ENCODE measurements at regions not wholly inside any gene's neighbourhood (a gene's known extent, or its start where the extent isn't known, plus 50 kb on each side); places are given as distances from the start of the nearest gene placed in this dataset.

DNA sequence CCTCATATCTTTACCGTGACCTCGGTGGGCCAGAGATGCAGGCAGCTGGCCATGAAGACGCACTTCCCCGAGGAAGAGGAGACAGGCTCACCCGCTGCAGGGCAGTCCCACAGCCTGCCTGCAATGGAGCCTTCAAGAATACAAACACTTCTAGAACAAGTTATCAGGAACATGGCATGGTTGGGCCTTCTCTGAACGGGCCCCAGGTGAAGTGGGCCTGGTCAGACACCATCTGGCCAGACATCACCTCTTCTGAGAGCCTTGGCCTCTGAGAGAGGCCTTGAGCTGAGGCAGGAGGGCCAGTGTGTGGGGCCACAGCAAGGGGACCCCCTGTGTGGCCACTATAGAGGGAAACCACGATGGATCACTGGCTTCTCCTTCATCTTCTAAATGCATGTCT lies 112.4 kb upstream of the GDF10 start:
- Histone ChIP-seq H3K36me3 (ENCODE audit: control insufficient read depth, insufficient read depth, low read length) (no peaks in the 10 kb centered on the region), H3K27ac (ENCODE audit: insufficient read depth, low read length) (no peak overlapping the region), H3K27me3 (ENCODE audit: control insufficient read depth, insufficient read depth, low read length) (no peaks in the 10 kb centered on the region), H3K9me3 (ENCODE audit: control insufficient read depth, insufficient read depth, low read depth, low read length) (no peaks in the 10 kb centered on the region), H3K4me3 (replicated peaks in 1 of 4; ENCODE audit: control extremely low read depth in 1 of 4, insufficient read depth in 1 of 4, low read depth in 3 of 4, low read length in 4 of 4) (no peak overlapping the region), H3K4me2 (ENCODE audit: extremely low read depth, insufficient read depth, low read length) (no peak overlapping the region), H4K20me1 (ENCODE audit: control insufficient read depth, extremely low read depth, insufficient read depth, low read length) (no peaks in the 10 kb centered on the region), H3K9ac (ENCODE audit: insufficient read depth, low read length) (no peak overlapping the region), H2AFZ (ENCODE audit: low read length) (no peak overlapping the region), H3K79me2 (ENCODE audit: control insufficient read depth, insufficient read depth, low read length) (no peaks in the 10 kb centered on the region), H3K4me1 (ENCODE audit: control insufficient read depth, extremely low read depth, insufficient read depth, low read length) (no peaks in the 10 kb centered on the region)
- no peak for TF ChIP-seq EZH2 (IDR thresholded peaks at IDR 0.05; ENCODE audit: low read length, missing control alignments)
- TF ChIP-seq, protein P1, sequence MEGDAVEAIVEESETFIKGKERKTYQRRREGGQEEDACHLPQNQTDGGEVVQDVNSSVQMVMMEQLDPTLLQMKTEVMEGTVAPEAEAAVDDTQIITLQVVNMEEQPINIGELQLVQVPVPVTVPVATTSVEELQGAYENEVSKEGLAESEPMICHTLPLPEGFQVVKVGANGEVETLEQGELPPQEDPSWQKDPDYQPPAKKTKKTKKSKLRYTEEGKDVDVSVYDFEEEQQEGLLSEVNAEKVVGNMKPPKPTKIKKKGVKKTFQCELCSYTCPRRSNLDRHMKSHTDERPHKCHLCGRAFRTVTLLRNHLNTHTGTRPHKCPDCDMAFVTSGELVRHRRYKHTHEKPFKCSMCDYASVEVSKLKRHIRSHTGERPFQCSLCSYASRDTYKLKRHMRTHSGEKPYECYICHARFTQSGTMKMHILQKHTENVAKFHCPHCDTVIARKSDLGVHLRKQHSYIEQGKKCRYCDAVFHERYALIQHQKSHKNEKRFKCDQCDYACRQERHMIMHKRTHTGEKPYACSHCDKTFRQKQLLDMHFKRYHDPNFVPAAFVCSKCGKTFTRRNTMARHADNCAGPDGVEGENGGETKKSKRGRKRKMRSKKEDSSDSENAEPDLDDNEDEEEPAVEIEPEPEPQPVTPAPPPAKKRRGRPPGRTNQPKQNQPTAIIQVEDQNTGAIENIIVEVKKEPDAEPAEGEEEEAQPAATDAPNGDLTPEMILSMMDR (conservative IDR thresholded peaks at IDR 0.05 in 1 of 2, IDR thresholded peaks at IDR 0.05 in 1 of 2; ENCODE audit: low read depth in 1 of 2, low read length in 2 of 2) = no peak
- no peak for DNase-seq (ENCODE audit: low read depth in 2 of 2)

DNA sequence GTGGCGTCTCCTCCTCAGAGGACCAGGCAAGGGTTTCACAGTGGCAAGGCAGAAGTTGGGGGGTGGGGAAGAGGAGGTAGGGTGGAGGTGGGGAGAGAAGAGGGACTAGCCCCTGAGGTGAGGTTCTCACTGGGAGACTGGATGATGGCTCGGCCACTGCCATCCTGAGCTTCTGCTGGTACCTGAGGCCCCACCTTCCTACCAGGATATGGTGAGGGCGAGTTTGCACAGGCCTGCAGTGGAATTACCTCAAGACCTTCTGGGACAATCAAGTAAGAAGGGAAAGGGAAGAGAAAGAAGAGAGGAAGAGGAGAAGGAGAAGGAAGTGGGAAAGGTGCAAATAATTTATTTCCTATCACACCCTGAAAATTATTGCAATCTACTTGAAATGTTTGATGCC lies 111.8 kb upstream of the GDF10 start:
- H3K9ac ChIP-seq (ENCODE audit: insufficient read depth, low read length) = no peak overlapping the region
- H3K27me3 ChIP-seq (ENCODE audit: control insufficient read depth, insufficient read depth, low read length) = no peaks in the 10 kb centered on the region
- no peak overlapping the region for H3K27ac ChIP-seq (ENCODE audit: insufficient read depth, low read length)
- no peak overlapping the region for H2AFZ ChIP-seq (ENCODE audit: low read length)
- no peak overlapping the region for H3K4me2 ChIP-seq (ENCODE audit: extremely low read depth, insufficient read depth, low read length)
- TF ChIP-seq, protein P1 (conservative IDR thresholded peaks at IDR 0.05 in 1 of 2, IDR thresholded peaks at IDR 0.05 in 1 of 2; ENCODE audit: low read depth in 1 of 2, low read length in 2 of 2) = no peak
- no peak for TF ChIP-seq EZH2 (IDR thresholded peaks at IDR 0.05; ENCODE audit: low read length, missing control alignments)
- H3K79me2 ChIP-seq (ENCODE audit: control insufficient read depth, insufficient read depth, low read length) = no peaks in the 10 kb centered on the region
- no peaks in the 10 kb centered on the region for H3K9me3 ChIP-seq (ENCODE audit: control insufficient read depth, insufficient read depth, low read depth, low read length)
- H3K4me3 ChIP-seq (replicated peaks in 1 of 4; ENCODE audit: control extremely low read depth in 1 of 4, insufficient read depth in 1 of 4, low read depth in 3 of 4, low read length in 4 of 4) = no peak overlapping the region
- H3K36me3 ChIP-seq (ENCODE audit: control insufficient read depth, insufficient read depth, low read length) = no peaks in the 10 kb centered on the region
- H4K20me1 ChIP-seq (ENCODE audit: control insufficient read depth, extremely low read depth, insufficient read depth, low read length) = no peaks in the 10 kb centered on the region
- H3K4me1 ChIP-seq (ENCODE audit: control insufficient read depth, extremely low read depth, insufficient read depth, low read length) = no peaks in the 10 kb centered on the region
- DNase-seq (ENCODE audit: low read depth in 2 of 2) = no peak

DNA sequence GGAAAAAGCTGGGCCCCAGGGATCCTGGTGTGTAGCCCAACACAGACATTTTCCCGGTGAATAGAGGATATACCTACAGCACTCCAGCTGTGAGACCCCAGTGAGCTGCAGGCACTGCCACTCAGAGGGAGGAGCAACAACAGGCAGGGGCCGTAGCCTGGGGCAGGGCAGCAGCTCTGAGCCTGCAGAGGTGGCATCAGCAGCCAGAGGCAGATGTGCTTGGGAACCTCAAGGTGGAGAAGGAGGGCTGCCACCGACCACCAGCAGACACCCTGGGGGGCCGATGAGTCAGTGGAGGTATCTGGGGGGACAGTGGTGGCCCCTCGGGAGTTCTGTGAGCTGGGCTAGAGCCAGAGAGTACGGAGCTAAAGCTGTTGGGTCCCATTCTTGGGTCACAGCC lies 110.2 kb upstream of the GDF10 start:
- Histone ChIP-seq H4K20me1 (ENCODE audit: control insufficient read depth, extremely low read depth, insufficient read depth, low read length) (no peaks in the 10 kb centered on the region), H3K4me3 (replicated peaks in 1 of 4; ENCODE audit: control extremely low read depth in 1 of 4, insufficient read depth in 1 of 4, low read depth in 3 of 4, low read length in 4 of 4) (no peak overlapping the region), H3K79me2 (ENCODE audit: control insufficient read depth, insufficient read depth, low read length) (no peaks in the 10 kb centered on the region), H3K27ac (ENCODE audit: insufficient read depth, low read length) (no peak overlapping the region), H3K4me1 (ENCODE audit: control insufficient read depth, extremely low read depth, insufficient read depth, low read length) (no peaks in the 10 kb centered on the region), H3K4me2 (ENCODE audit: extremely low read depth, insufficient read depth, low read length) (no peak overlapping the region), H3K9ac (ENCODE audit: insufficient read depth, low read length) (no peak overlapping the region), H3K27me3 (ENCODE audit: control insufficient read depth, insufficient read depth, low read length) (no peaks in the 10 kb centered on the region), H3K9me3 (ENCODE audit: control insufficient read depth, insufficient read depth, low read depth, low read length) (no peaks in the 10 kb centered on the region), H2AFZ (ENCODE audit: low read length) (no peak overlapping the region), H3K36me3 (ENCODE audit: control insufficient read depth, insufficient read depth, low read length) (no peaks in the 10 kb centered on the region)
- DNase-seq (ENCODE audit: low read depth in 2 of 2) = no peak
- TF ChIP-seq, protein P1 (conservative IDR thresholded peaks at IDR 0.05 in 1 of 2, IDR thresholded peaks at IDR 0.05 in 1 of 2; ENCODE audit: low read depth in 1 of 2, low read length in 2 of 2) = no peak
- no peak for TF ChIP-seq EZH2 (IDR thresholded peaks at IDR 0.05; ENCODE audit: low read length, missing control alignments)

All from fibroblast of lung (primary cell).